Tibial nerve (tissue), 3 donors: ENCODE measurements at regions not wholly inside any gene's neighbourhood (a gene's known extent, or its start where the extent isn't known, plus 50 kb on each side); places are given as distances from the start of the nearest gene placed in this dataset.

ENCODE experiments used
- CTCF ChIP-seq, 5 experiments: fragments of 200-600 bp in 3 of 5; fragments of 450-650 bp in 2 of 5; sonication (generic) in 3 of 5; IDR thresholded peaks; one replicate each; pipeline ENCODE4 v1.5.1; 2016 to 2019; ENCODE audit warnings: antibody characterized with exemption in 5 of 5, mild to moderate bottlenecking in 3 of 5, moderate library complexity in 2 of 5
- POLR2A ChIP-seq, 2 donors: fragments of 450-650 bp; IDR thresholded peaks; one replicate each; pipeline ENCODE4 v1.6.1; 2017; ENCODE audit warnings: antibody characterized with exemption in 2 of 2, mild to moderate bottlenecking in 2 of 2, moderate library complexity in 2 of 2

GRCh38 chr1:239771550-239771949 lies 320.1 kb upstream of the FMN2 start:
- no peak for TF ChIP-seq CTCF (IDR thresholded peaks at IDR 0.05)
- no peak for TF ChIP-seq POLR2A (IDR thresholded peaks at IDR 0.05)
